ENCODE measurements at regions not wholly inside any gene's neighbourhood (a gene's known extent, or its start where the extent isn't known, plus 50 kb on each side); places are given as distances from the start of the nearest gene placed in this dataset.

GRCh38 chr17:71900621-71901229 is 220.1 kb upstream of the SOX9 start:
- H3K27ac ChIP-seq (ENCODE audit: insufficient read depth, low read depth, low read length, poor library complexity, severe bottlenecking): no peak overlapping the region
- H3K36me3 ChIP-seq (ENCODE audit: control insufficient read depth, insufficient read depth, low read length): no peaks in the 10 kb centered on the region
- H3K4me3 ChIP-seq (ENCODE audit: insufficient read depth, low read depth, low read length): no peak overlapping the region
- H3K9me3 ChIP-seq (ENCODE audit: control insufficient read depth, low read length): no peaks in the 10 kb centered on the region
- 97 to 98% methylated on average over 5 of the region's 6 CpGs for WGBS, 2 experiments
- no peaks in the 10 kb centered on the region for H3K4me1 ChIP-seq (ENCODE audit: control insufficient read depth, insufficient read depth, low read length)
- H3K27me3 ChIP-seq (ENCODE audit: control insufficient read depth, insufficient read depth, low read length, poor library complexity, severe bottlenecking): no peaks in the 10 kb centered on the region

- Histone ChIP-seq H3K9me3 (ENCODE audit: control insufficient read depth, low read length) (no peaks in the 10 kb centered on the region), H3K36me3 (ENCODE audit: control insufficient read depth, insufficient read depth, low read length) (no peaks in the 10 kb centered on the region), H3K27me3 (ENCODE audit: control insufficient read depth, insufficient read depth, low read length, poor library complexity, severe bottlenecking) (no peaks in the 10 kb centered on the region), H3K27ac (ENCODE audit: insufficient read depth, low read depth, low read length, poor library complexity, severe bottlenecking) (no peak overlapping the region), H3K4me3 (ENCODE audit: insufficient read depth, low read depth, low read length) (no peak overlapping the region), H3K4me1 (ENCODE audit: control insufficient read depth, insufficient read depth, low read length) (no peaks in the 10 kb centered on the region)
- WGBS, 2 experiments: 88 to 91% methylated on average over 3 of the region's 3 CpGs
Observed at GRCh38 chr17:71902894-71903506, 217.8 kb upstream of the SOX9 start.

DNA sequence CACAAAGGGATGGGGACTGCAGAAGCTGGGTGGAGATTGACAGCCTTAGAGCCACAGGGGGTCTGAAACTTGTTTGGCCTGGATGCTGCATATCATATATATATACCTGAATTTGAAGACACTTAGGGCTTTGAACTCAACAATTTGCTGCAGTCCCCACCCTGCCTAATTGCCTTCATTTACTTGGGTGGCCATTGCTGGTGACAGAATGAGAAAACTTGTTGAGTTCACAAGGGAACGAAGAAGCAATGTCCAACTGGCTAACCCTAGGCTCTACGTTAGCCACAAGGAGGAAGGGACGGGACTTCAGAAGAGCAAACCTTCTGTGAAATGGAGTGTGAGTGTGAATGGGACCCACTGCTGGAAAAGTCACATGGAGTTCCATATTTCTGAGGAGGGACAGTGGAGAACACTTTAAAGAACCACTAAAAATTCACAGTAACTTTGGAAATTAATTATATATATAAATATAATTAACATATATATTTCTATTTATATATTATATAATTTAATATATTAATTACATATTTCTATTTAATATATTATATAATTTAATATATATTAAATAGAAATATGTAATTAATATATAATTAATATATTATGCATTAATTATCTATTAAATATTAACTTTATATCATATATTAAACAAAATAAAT is 215.3 kb upstream of the SOX9 start:
- 90 to 95% methylated on average over 3 of the region's 3 CpGs for WGBS, 2 experiments
- Histone ChIP-seq H3K4me3 (ENCODE audit: insufficient read depth, low read depth, low read length) (no peak overlapping the region), H3K36me3 (ENCODE audit: control insufficient read depth, insufficient read depth, low read length) (no peaks in the 10 kb centered on the region)

DNA sequence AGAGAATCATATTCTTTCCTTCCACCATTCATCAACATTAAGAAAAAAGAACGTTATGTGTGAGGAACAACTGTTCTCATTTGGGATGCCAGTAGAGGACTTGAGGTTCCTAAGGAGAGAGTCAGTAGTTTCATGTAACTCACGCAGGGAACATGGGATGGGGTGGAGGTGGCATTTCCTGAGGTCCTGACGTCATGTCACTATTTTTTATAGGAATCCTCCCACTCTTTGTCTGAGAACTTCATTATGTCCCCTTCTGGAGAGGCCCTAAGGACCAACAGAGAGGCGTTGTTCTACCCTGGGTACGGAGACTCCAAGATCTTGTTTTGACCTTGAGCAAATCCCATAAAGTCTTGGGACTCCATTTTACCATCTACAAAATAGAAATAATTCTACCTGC is 211.7 kb upstream of the SOX9 start:
- H3K36me3 ChIP-seq (ENCODE audit: control insufficient read depth, insufficient read depth, low read length): no peaks in the 10 kb centered on the region
- H3K27ac ChIP-seq (ENCODE audit: insufficient read depth, low read depth, low read length, poor library complexity, severe bottlenecking): no peak overlapping the region
- H3K4me3 ChIP-seq (ENCODE audit: insufficient read depth, low read depth, low read length): no peak overlapping the region
- no peaks in the 10 kb centered on the region for H3K4me1 ChIP-seq (ENCODE audit: control insufficient read depth, insufficient read depth, low read length)
- H3K27me3 ChIP-seq (ENCODE audit: control insufficient read depth, insufficient read depth, low read length, poor library complexity, severe bottlenecking): no peaks in the 10 kb centered on the region
- H3K9me3 ChIP-seq (ENCODE audit: control insufficient read depth, low read length): no peaks in the 10 kb centered on the region
- 92 to 95% methylated on average over 5 of the region's 5 CpGs for WGBS, 2 experiments

More for the DNA sequence above, 215.3 kb upstream of the SOX9 start:
- Histone ChIP-seq H3K27me3 (ENCODE audit: control insufficient read depth, insufficient read depth, low read length, poor library complexity, severe bottlenecking) (no peaks in the 10 kb centered on the region), H3K9me3 (ENCODE audit: control insufficient read depth, low read length) (no peaks in the 10 kb centered on the region), H3K27ac (ENCODE audit: insufficient read depth, low read depth, low read length, poor library complexity, severe bottlenecking) (no peak overlapping the region), H3K4me1 (ENCODE audit: control insufficient read depth, insufficient read depth, low read length) (no peaks in the 10 kb centered on the region)

DNA sequence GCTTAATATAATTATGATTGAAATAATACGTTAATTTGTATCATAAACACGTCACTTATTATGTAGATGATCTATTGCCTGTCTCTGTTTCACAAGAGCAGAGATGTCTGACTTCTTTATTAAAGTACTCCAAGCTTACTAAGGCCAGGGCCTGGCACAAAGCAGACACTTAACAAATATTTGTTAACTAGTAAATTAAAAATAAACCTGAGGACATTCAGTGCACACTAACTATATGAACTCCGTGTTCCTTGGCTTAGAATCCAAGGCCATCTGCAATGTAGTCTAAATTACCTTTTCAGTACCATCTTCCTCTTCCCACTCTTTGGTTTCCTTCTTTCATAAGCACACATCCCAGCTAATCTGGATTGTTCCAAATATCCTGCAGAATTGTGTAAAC is 210.8 kb upstream of the SOX9 start:
- no peaks in the 10 kb centered on the region for H3K27me3 ChIP-seq (ENCODE audit: control insufficient read depth, insufficient read depth, low read length, poor library complexity, severe bottlenecking)
- no peak overlapping the region for H3K27ac ChIP-seq (ENCODE audit: insufficient read depth, low read depth, low read length, poor library complexity, severe bottlenecking)
- no peaks in the 10 kb centered on the region for H3K4me1 ChIP-seq (ENCODE audit: control insufficient read depth, insufficient read depth, low read length)
- H3K4me3 ChIP-seq (ENCODE audit: insufficient read depth, low read depth, low read length): no peak overlapping the region
- H3K9me3 ChIP-seq (ENCODE audit: control insufficient read depth, low read length): no peaks in the 10 kb centered on the region
- no peaks in the 10 kb centered on the region for H3K36me3 ChIP-seq (ENCODE audit: control insufficient read depth, insufficient read depth, low read length)
- WGBS, 2 experiments: 95% methylated on average over 1 of the region's 3 CpGs

- 89 to 94% methylated on average over 3 of the region's 3 CpGs for WGBS, 2 experiments
- H3K27ac ChIP-seq (ENCODE audit: insufficient read depth, low read depth, low read length, poor library complexity, severe bottlenecking): no peak overlapping the region
Observed at GRCh38 chr17:71914042-71914441, 206.8 kb upstream of the SOX9 start.

DNA sequence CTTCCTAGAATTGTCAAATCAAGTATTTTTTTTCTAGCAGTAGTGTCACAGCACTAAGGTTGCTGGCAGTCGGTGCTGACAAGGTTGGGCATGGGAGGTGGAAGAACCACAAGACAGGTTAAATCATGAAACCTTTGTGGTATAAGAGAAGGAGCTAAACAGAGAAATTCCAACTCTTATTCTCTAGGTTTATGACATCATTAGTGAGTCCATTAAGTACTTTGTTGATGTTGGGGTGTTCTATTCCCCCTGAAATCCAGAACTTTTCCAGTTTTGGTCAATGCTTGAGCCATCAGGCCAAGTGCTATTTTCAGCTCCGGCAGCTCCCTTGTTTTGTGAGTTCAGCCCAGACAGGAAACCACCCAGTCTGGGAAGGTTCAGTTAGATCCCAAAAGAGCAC is 206.0 kb upstream of the SOX9 start:
- WGBS, 2 experiments: 73 to 80% methylated on average over 2 of the region's 2 CpGs
- H3K9me3 ChIP-seq (ENCODE audit: control insufficient read depth, low read length): no peaks in the 10 kb centered on the region
- no peak overlapping the region for H3K27ac ChIP-seq (ENCODE audit: insufficient read depth, low read depth, low read length, poor library complexity, severe bottlenecking)
- no peaks in the 10 kb centered on the region for H3K4me1 ChIP-seq (ENCODE audit: control insufficient read depth, insufficient read depth, low read length)
- no peaks in the 10 kb centered on the region for H3K36me3 ChIP-seq (ENCODE audit: control insufficient read depth, insufficient read depth, low read length)
- no peaks in the 10 kb centered on the region for H3K27me3 ChIP-seq (ENCODE audit: control insufficient read depth, insufficient read depth, low read length, poor library complexity, severe bottlenecking)
- H3K4me3 ChIP-seq (ENCODE audit: insufficient read depth, low read depth, low read length): no peak overlapping the region

More at GRCh38 chr17:71914042-71914441, 206.8 kb upstream of the SOX9 start:
- H3K4me1 ChIP-seq (ENCODE audit: control insufficient read depth, insufficient read depth, low read length): no peaks in the 10 kb centered on the region
- H3K27me3 ChIP-seq (ENCODE audit: control insufficient read depth, insufficient read depth, low read length, poor library complexity, severe bottlenecking): no peaks in the 10 kb centered on the region
- no peak overlapping the region for H3K4me3 ChIP-seq (ENCODE audit: insufficient read depth, low read depth, low read length)
- H3K36me3 ChIP-seq (ENCODE audit: control insufficient read depth, insufficient read depth, low read length): no peaks in the 10 kb centered on the region
- no peaks in the 10 kb centered on the region for H3K9me3 ChIP-seq (ENCODE audit: control insufficient read depth, low read length)

- no peaks in the 10 kb centered on the region for H3K36me3 ChIP-seq (ENCODE audit: control insufficient read depth, insufficient read depth, low read length)
- H3K27ac ChIP-seq (ENCODE audit: insufficient read depth, low read depth, low read length, poor library complexity, severe bottlenecking): no peak overlapping the region
- H3K4me1 ChIP-seq (ENCODE audit: control insufficient read depth, insufficient read depth, low read length): no peaks in the 10 kb centered on the region
- no peaks in the 10 kb centered on the region for H3K9me3 ChIP-seq (ENCODE audit: control insufficient read depth, low read length)
- H3K27me3 ChIP-seq (ENCODE audit: control insufficient read depth, insufficient read depth, low read length, poor library complexity, severe bottlenecking): no peaks in the 10 kb centered on the region
- no peak overlapping the region for H3K4me3 ChIP-seq (ENCODE audit: insufficient read depth, low read depth, low read length)
- WGBS, 2 experiments: 92 to 100% methylated on average over 1 to 2 of the region's 2 CpGs
Observed at GRCh38 chr17:71917715-71918114, 203.1 kb upstream of the SOX9 start.

DNA sequence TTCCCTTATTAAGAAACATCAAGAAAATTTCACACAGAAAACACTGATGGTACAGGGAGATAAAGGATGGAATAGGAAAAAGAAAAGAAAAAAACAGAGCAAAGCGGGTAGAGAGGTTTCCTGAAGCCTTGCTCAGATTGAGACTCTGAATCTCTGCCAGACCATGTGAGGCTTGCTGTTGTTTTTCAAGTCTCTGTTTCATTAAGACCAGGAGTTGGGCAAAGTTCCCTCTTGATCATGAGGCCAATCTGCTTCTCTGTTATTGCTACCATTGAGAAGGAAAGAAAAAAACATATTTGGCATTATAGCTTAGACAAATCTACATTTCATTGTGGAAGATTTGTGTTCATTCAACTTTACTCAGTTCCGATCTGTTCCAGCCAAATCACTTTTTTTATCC is 201.6 kb upstream of the SOX9 start:
- H3K36me3 ChIP-seq (ENCODE audit: control insufficient read depth, insufficient read depth, low read length): no peaks in the 10 kb centered on the region
- no peaks in the 10 kb centered on the region for H3K9me3 ChIP-seq (ENCODE audit: control insufficient read depth, low read length)
- WGBS, 2 experiments: 89 to 97% methylated on average over 1 of the region's 2 CpGs
- no peaks in the 10 kb centered on the region for H3K27me3 ChIP-seq (ENCODE audit: control insufficient read depth, insufficient read depth, low read length, poor library complexity, severe bottlenecking)
- no peak overlapping the region for H3K27ac ChIP-seq (ENCODE audit: insufficient read depth, low read depth, low read length, poor library complexity, severe bottlenecking)
- H3K4me3 ChIP-seq (ENCODE audit: insufficient read depth, low read depth, low read length): no peak overlapping the region
- H3K4me1 ChIP-seq (ENCODE audit: control insufficient read depth, insufficient read depth, low read length): no peaks in the 10 kb centered on the region

DNA sequence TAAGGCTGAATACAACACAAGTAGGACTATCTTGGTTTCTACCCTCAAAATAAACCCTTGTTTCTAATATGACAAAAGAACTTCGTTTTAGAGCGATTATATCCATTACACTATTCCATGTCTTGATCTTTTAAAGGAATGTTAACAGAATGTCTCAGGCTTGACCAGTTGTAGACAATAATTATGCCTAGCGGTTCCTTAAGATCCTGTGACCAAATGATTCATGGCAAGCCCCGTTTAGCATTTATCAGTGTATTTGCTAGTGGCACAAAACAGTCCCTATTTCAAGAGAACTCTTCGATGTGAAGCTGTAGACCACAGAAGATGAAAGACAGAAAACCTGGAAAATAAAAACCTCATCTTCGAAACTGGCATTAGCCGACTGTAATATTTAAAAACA is 200.9 kb upstream of the SOX9 start:
- 80 to 97% methylated on average over 6 to 7 of the region's 7 CpGs for WGBS, 2 experiments
- no peak overlapping the region for H3K4me3 ChIP-seq (ENCODE audit: insufficient read depth, low read depth, low read length)
- no peaks in the 10 kb centered on the region for H3K4me1 ChIP-seq (ENCODE audit: control insufficient read depth, insufficient read depth, low read length)
- H3K36me3 ChIP-seq (ENCODE audit: control insufficient read depth, insufficient read depth, low read length): no peaks in the 10 kb centered on the region
- no peaks in the 10 kb centered on the region for H3K27me3 ChIP-seq (ENCODE audit: control insufficient read depth, insufficient read depth, low read length, poor library complexity, severe bottlenecking)
- H3K9me3 ChIP-seq (ENCODE audit: control insufficient read depth, low read length): no peaks in the 10 kb centered on the region
- no peak overlapping the region for H3K27ac ChIP-seq (ENCODE audit: insufficient read depth, low read depth, low read length, poor library complexity, severe bottlenecking)

Measured in ectodermal cell (in vitro differentiated cells).